ENCODE measurements at regions not wholly inside any gene's neighbourhood (a gene's known extent, or its start where the extent isn't known, plus 50 kb on each side); places are given as distances from the start of the nearest gene placed in this dataset.

GRCh38 chr16:8489580-8489979 is 100.7 kb downstream of the TMEM114 start:
- no peak overlapping the region for H3K27ac Mint-ChIP-seq
- no peaks in the 10 kb centered on the region for H3K9me3 Mint-ChIP-seq
- DNase-seq, result no peak
- H3K4me3 Mint-ChIP-seq, result no peak overlapping the region
- H3K27me3 Mint-ChIP-seq (ENCODE audit: low read depth, poor library complexity), result peaks cover 20% of the 10 kb centered on the region
- TF ChIP-seq CTCF (IDR thresholded peaks at IDR 0.05), result no peak
- H3K36me3 Mint-ChIP-seq (ENCODE audit: low read depth), result no peaks in the 10 kb centered on the region
- H3K4me1 Mint-ChIP-seq, result no peaks in the 10 kb centered on the region

GRCh38 chr16:8486985-8487384 is 103.3 kb downstream of the TMEM114 start:
- H3K4me3 Mint-ChIP-seq, result no peak overlapping the region
- H3K36me3 Mint-ChIP-seq (ENCODE audit: low read depth), result no peaks in the 10 kb centered on the region
- H3K27ac Mint-ChIP-seq, result no peak overlapping the region
- H3K9me3 Mint-ChIP-seq, result no peaks in the 10 kb centered on the region
- H3K4me1 Mint-ChIP-seq, result no peaks in the 10 kb centered on the region
- no peak for DNase-seq
- no peak for TF ChIP-seq CTCF (IDR thresholded peaks at IDR 0.05)
- peaks cover 19% of the 10 kb centered on the region for H3K27me3 Mint-ChIP-seq (ENCODE audit: low read depth, poor library complexity)

- no peak overlapping the region for H3K27ac Mint-ChIP-seq
- no peaks in the 10 kb centered on the region for H3K9me3 Mint-ChIP-seq
- H3K4me3 Mint-ChIP-seq, result no peak overlapping the region
- no peak for DNase-seq
- H3K36me3 Mint-ChIP-seq (ENCODE audit: low read depth), result no peaks in the 10 kb centered on the region
- H3K4me1 Mint-ChIP-seq, result no peaks in the 10 kb centered on the region
- no peak for TF ChIP-seq CTCF (IDR thresholded peaks at IDR 0.05)
- peaks cover 19% of the 10 kb centered on the region for H3K27me3 Mint-ChIP-seq (ENCODE audit: low read depth, poor library complexity)
Observed at GRCh38 chr16:8483396-8483795, 106.9 kb downstream of the TMEM114 start.

GRCh38 chr16:8481810-8482209 is 108.5 kb downstream of the TMEM114 start:
- no peak for TF ChIP-seq CTCF (IDR thresholded peaks at IDR 0.05)
- H3K9me3 Mint-ChIP-seq, result no peaks in the 10 kb centered on the region
- peaks cover 14% of the 10 kb centered on the region for H3K27me3 Mint-ChIP-seq (ENCODE audit: low read depth, poor library complexity)
- DNase-seq, result no peak
- H3K36me3 Mint-ChIP-seq (ENCODE audit: low read depth), result no peaks in the 10 kb centered on the region
- no peaks in the 10 kb centered on the region for H3K4me1 Mint-ChIP-seq
- no peak overlapping the region for H3K27ac Mint-ChIP-seq
- H3K4me3 Mint-ChIP-seq, result no peak overlapping the region

GRCh38 chr16:8476824-8477223 is 113.5 kb downstream of the TMEM114 start:
- Mint-ChIP-seq H3K27me3 (ENCODE audit: low read depth, poor library complexity) (peaks cover 7% of the 10 kb centered on the region), H3K4me1 (peaks cover 16% of the 10 kb centered on the region), H3K9me3 (no peaks in the 10 kb centered on the region), H3K36me3 (ENCODE audit: low read depth) (no peaks in the 10 kb centered on the region), H3K27ac (no peak overlapping the region), H3K4me3 (no peak overlapping the region)
- DNase-seq, result no peak
- no peak for TF ChIP-seq CTCF (IDR thresholded peaks at IDR 0.05)

GRCh38 chr16:8474587-8474986 is 115.7 kb downstream of the TMEM114 start:
- no peaks in the 10 kb centered on the region for H3K36me3 Mint-ChIP-seq (ENCODE audit: low read depth)
- H3K27me3 Mint-ChIP-seq (ENCODE audit: low read depth, poor library complexity), result peaks cover 11% of the 10 kb centered on the region
- peaks cover 16% of the 10 kb centered on the region for H3K4me1 Mint-ChIP-seq
- peak; percentile 10 for DNase-seq
- no peaks in the 10 kb centered on the region for H3K9me3 Mint-ChIP-seq
- TF ChIP-seq CTCF (IDR thresholded peaks at IDR 0.05), result no peak
- no peak overlapping the region for H3K4me3 Mint-ChIP-seq
- peak overlapping the region; percentile 13 for H3K27ac Mint-ChIP-seq

All from nephron progenitor cell (in vitro differentiated cells).